GM18867 (cell line): ENCODE measurements at regions not wholly inside any gene's neighbourhood (a gene's known extent, or its start where the extent isn't known, plus 50 kb on each side); places are given as distances from the start of the nearest gene placed in this dataset.
A peak's percentile ranks its signal among the peaks of the same experiment; 100 is the strongest.

Experiments used
- ATAC-seq: cut with Tn5 transposase; IDR thresholded peaks from one replicate; pipeline ENCODE4 v1.9.1; 2021; ENCODE audit warnings: mild to moderate bottlenecking, moderate library complexity; ENCODE audit not compliant: unreplicated experiment

- no peak for ATAC-seq
These were observed 281.9 kb downstream of the SOX9 start for GRCh38 chr17:72402727-72403210.

- ATAC-seq, result no peak
These were observed 282.9 kb downstream of the SOX9 start for GRCh38 chr17:72403713-72404209.

GRCh38 chr17:72404872-72405271 lies 284.1 kb downstream of the SOX9 start:
- ATAC-seq, result no peak

- no peak for ATAC-seq
These were observed 284.9 kb downstream of the SOX9 start for GRCh38 chr17:72405662-72406230.

GRCh38 chr17:72406498-72406897 lies 285.7 kb downstream of the SOX9 start:
- no peak for ATAC-seq

- ATAC-seq, result peak; percentile 67
These were observed 286.6 kb downstream of the SOX9 start for GRCh38 chr17:72407336-72407909.

- no peak for ATAC-seq
These were observed 287.1 kb downstream of the SOX9 start for GRCh38 chr17:72407931-72408330.

GRCh38 chr17:72408641-72409040 lies 287.8 kb downstream of the SOX9 start:
- no peak for ATAC-seq

GRCh38 chr17:72409405-72410002 lies 288.7 kb downstream of the SOX9 start:
- ATAC-seq, result no peak

- no peak for ATAC-seq
These were observed 290.3 kb downstream of the SOX9 start for GRCh38 chr17:72411124-72411563.

- ATAC-seq, result no peak
These were observed 291.8 kb downstream of the SOX9 start for GRCh38 chr17:72412650-72413076.

- ATAC-seq, result no peak
These were observed 292.5 kb downstream of the SOX9 start for GRCh38 chr17:72413077-72414031.

- no peak for ATAC-seq
These were observed 293.2 kb downstream of the SOX9 start for GRCh38 chr17:72414032-72414396.

- no peak for ATAC-seq
These were observed 294.4 kb downstream of the SOX9 start for GRCh38 chr17:72414967-72415853.

GRCh38 chr17:72416054-72416675 lies 295.3 kb downstream of the SOX9 start:
- ATAC-seq, result no peak

- ATAC-seq, result no peak
These were observed 296.1 kb downstream of the SOX9 start for GRCh38 chr17:72416905-72417304.

- no peak for ATAC-seq
These were observed 296.8 kb downstream of the SOX9 start for GRCh38 chr17:72417627-72418026.

GRCh38 chr17:72419866-72420774 lies 299.3 kb downstream of the SOX9 start:
- ATAC-seq, result peak; percentile 59

GRCh38 chr17:72420775-72421127 lies 299.9 kb downstream of the SOX9 start:
- ATAC-seq, result no peak
